GM04504 (cell line): ENCODE measurements at regions not wholly inside any gene's neighbourhood (a gene's known extent, or its start where the extent isn't known, plus 50 kb on each side); places are given as distances from the start of the nearest gene placed in this dataset.
A peak's percentile ranks its signal among the peaks of the same experiment; 100 is the strongest.

Source experiments
- DNase-seq: peaks from one replicate; pipeline ENCODE4 v3.0.0-alpha.2; 2012; ENCODE audit warnings: low read depth

DNA sequence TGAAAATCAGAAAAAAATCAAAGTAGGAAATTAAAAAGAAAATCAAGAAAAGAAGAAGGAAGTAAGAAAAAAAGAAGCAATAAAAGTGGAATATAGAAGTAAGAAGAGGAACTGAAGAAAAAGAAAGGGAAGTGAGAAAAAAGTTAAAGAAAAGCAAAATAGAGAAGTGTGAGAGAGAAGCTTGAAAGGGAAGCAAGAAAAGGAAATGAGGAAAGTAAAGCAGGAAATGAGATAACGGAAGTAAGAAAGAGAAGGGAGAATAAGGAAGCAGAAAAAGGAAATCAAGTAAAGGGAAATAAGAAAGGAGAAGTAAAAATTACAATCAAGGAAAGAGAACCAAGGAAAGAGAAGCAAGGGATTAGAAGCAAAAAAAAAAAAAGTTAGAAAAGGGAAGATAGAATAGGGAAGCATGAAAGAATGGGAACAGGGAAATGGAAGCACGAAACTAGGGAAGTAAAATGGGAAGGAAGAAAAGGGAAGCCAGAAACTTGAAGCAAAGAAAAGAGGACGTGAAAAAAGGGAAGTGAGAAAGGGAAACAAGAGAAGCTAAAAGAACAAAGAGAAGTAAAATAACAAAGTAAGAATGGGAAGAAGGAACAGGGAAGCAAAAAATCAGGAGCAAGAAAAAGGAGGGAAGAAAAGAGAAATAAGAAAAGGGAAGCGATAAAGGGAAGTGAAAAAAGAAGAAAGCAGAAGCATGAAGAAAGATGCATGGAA is 243.3 kb upstream of the NCKAP5 start:
- no peak for DNase-seq

DNA sequence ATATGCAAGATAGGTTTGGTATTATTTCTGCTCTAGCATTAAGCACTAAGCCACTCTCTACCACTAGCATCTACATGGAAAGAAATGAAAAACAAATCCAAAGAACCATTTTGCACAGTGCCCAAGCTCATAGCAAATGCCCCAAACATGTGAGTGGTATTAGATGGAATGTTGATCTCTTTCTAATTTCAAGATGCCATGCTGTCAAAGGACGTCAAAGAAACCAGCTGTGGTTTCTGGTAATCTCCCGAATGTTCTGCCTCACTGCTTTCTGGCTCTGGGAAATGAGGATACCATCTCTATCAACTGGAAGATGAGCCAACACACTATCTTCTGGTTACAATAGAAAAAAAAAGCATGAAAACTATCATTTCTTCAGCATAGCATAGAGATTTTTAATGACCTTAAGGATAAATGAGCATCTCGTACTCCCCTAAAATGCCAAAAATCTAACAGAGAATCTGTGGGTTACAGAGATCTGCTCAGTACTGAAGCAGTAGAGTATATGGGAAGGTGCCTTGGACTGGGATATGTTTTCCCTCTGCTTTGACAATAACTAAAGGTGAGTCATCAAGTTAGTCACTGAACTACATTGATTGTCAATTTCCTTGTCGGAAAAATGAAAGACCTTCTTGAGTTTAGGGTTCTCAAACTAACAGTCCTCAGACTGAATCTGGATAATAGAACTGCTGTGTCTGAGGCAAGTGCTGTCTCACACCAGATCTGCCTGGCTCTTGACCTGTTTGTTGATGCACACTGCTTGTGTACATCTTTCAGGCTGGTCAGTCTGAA is 244.8 kb upstream of the NCKAP5 start:
- DNase-seq, result no peak

DNA sequence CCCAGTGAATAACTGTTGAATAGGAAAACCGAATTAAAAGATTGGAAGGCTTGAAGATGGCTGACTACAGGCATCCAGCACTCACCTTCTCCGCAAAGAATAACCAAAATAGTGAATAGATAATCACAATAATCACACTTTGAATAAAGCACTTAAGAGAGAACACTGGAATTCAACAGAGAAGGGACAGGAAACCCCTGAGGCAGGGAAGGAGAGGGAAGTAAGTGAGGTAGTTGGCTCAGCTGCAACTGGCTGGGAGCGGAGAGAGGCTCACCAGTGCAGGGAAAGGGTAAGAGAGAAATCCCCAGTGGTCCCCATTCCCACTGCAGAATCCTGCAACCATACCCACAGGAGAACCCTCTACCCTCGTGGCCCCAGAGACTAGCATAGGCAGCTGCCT is 246.6 kb upstream of the NCKAP5 start:
- no peak for DNase-seq

DNA sequence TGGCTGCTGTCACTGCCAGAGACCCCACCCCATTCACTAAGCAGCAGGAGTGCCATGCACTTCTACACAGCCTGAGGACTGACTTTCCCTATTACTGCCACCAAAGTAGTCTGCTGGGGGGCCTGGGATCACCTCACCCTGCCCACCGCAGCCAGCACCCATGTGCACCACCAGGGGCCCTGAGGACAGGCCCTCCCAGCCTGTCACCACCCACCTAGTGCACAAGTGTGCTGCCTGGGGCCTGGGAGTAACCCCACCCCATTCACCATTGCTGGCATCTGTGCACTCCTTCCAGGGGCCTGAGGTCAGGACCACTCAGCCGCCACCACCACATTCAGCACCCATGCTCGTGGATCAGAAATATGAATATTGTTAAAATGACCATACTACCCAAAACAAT is 247.8 kb upstream of the NCKAP5 start:
- no peak for DNase-seq

DNA sequence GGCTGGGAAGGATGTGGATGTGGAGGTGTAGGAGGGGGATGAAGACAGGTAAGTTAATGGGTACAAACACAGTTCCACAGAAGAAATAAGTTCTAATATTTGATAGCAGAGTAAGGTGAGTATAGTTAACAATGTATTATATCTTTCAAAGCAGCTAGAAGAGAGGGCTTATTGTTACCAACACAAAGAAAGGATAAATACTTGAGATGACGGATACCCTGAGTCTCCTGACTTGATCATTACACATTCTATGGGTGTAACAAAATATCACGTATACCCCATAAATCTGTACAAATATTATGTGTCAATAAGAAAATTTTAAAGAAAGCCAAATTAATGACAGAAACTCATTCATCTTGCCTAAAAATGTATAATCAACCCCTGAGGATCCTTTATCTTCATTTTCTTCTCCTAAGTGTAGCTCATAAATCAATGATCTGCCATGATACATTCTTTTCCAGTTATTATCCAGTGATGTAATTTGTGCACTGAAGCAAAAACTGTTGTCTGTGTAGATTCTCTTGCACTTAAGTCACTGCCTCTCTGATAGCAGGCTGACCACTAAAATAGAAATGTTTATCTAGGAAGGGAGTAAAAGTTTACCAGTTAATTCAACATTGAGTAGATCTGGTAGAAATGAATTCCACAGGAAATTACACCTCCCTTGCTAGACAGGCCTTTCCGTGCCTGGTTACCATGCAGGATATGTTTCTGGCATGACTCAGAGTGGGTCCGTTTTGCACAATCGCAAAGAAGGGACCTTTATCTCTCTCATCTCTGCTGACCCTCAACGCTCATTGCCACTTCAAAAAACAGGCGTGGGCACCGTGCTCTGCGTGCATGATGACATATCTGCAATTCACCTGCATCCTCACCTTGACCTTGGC is 249.7 kb upstream of the NCKAP5 start:
- peak; percentile 87 for DNase-seq

DNA sequence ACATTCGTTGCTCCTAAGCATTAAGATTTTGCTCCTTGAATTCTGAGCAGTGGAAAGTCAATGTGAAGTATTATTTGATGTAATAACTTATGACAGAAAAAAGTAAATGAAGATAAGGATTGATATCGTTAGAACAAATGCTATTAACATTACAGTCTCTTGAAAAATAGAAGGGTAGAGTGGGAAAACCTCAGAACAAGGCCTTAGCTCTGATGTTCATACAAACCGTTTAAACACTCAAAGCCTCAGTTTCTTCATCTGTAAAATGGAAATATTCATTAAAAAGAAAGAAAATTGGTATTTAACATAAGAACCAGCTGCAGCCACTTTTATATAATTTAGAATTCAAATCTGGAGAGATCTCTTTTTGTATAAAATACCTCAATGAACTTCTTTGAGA is 250.4 kb upstream of the NCKAP5 start:
- DNase-seq, result no peak

DNA sequence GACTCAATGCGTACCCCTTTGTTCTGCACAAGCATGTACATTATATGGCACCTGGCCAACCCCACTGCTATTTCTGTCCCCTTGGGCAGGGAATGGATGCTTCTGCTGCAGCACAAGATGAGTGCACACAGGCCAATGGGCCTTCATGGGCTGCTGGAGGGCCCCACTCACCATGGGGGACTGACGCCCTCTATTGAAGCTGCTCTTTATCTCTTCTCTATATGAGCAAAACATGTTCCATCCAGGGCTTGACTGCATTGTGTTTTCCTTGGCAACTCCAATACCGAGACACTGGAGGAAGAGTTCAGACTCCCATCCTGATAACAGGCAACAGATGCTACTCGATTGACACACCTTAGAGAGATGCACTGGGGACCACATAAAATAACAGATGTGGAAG is 251.6 kb upstream of the NCKAP5 start:
- no peak for DNase-seq

DNA sequence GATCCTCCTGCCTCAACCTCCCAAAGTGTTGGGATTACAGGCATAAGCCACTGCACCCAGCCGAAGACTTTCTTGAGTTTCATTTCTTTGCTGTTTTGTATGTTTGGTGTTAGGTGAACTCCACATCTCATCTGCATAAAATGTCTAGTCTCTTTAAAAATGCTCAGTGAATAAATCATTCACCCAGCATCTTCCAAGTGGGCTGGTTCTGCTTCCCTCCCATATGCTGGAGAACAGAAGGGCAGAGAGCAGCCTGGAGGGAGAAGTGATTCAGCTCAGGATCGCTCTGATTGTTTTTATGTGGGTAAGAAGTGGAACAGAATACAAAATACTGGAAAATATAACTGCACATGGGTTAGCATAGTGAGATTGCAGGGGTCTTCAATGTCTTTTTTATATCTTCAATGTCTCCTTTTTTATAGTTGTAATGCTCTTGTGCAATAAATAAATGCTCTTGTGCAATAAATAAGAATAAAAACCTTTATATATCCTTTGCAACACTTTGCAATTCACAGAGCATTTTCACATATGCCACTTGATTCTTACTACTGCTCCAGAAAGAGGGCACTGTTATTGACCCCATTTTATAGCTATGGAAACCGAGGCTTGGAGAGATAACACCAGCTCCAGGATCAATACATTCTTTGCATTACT is 253.0 kb upstream of the NCKAP5 start:
- DNase-seq, result no peak

DNA sequence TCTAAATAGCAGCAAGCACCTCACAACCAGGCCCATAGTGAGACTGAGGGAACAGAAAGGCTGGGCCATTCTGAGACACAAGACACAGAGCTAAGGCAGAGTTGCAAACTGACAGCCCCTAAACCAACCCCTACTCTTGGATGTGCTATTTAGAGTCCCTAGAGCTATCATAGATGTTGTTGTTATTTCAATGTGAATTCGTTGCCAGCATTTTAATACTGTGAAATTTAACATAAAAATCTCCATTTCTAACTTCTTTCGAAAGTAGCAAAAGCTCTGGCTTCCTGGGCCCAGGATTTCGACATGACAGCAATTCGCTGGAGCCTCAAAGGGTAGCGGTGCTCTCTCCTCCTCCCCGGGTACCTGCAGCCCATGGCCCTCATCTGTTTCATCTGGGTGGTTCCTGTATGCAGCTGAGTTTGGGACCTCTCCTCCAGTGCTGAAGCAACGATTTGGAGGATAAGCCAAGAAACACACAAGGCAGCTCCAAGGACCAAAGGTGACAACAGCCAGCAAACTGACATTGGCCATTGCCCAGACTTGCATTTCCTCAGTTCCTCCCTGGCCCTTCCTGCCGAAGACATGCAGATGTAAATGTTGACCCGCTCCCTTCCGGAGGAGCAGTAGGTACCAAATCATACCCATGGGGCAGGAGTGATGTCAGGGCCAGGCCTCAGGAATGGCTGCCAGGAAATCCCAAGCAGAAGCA is 254.4 kb upstream of the NCKAP5 start:
- no peak for DNase-seq

DNA sequence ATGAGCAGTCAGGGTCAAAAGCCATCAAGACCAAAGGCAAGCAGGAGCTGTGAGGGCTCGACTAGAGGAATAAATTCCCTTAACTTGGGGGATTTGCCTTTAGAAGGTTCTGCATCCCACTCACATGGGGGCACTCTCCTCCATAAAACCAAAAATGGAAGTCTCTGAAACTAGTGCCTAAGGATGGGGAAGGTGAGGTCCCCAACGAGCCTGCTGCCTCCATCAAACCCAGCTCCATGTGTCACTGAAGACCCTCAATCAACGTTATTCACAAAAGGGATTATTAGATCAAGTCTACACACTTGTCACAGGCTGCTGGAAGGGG is 254.9 kb upstream of the NCKAP5 start:
- DNase-seq, result no peak

DNA sequence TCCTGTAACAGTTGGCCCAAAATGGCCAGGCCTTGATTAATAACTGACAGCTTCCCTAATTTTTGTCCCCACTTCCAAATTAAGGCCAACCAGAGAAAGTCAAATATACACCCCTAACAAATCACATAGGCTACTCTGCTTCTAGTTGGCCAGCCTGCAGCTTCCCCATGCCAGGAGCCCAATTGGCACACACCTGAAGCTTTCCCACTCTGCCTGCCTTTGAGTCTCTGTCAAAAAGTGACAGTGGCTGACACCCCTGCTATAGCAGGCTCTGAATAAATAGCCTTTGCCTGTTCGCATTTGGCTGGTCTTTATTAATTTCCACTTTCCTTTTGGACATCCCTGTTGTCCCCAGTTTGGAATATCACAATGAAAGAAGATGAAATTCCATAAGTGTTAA is 256.6 kb upstream of the NCKAP5 start:
- DNase-seq, result no peak

DNA sequence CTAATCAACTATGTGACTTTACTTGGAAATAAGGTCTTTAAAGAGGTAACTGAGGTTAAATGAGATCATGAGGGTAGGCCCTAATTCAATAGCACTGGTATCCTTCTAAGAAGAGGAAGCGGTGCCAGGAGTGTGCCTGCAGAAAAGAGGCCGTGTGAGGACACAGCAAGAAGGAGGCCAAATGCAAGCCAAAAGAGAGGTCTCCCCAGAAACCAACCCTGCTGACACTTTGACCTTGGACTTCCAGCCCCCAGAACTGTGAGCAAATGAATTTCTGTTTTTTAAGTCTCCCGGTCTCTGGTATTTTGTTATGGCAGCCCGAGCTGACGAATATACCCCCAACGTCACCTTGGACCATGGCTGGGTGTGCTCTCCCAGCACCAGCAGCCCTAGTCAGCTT is 257.5 kb upstream of the NCKAP5 start:
- DNase-seq, result no peak

DNA sequence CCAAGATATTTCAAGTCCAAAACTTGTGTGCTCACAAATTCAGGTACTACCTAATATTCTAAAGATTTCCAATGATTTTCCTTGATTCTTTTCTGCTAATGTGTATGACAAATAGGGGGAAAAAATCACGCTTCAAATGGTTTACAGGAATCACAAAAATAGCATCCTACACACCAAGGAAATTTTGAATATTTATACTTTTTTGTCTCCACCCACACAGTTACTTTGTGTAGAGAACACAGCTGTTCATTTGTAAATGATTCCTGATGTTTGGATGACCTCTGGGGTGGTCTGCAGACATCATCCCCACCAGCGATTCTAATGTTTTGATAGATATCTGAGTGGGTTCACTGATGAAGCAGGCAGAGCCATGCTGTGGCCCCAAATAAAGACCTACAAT is 260.6 kb upstream of the NCKAP5 start:
- DNase-seq, result no peak

DNA sequence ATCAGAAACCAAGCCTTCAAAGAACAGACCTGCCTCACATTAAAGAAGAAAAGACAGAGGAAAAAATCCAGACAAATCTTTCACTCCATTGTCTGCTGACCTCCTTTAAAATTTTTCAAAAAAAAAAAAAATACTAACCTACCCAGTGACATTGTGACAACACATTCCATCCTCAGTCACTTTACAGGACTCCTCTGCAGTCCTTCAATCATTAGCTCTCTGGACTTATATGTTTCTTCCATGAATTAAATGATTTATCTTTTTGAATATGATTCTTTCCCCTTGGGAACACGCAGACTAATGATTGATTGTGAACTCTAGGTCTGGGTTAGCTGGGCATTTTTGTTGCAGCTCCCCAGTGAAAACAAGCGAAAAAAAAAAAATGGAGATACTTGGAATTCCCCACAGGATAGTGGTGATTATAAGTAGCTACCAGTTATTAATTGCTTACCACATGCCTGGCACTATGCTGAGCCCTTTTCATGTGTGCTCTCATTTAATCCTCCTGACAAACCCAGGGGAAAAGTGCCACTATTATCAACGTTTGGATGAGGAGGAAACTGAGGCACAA is 261.3 kb upstream of the NCKAP5 start:
- no peak for DNase-seq

DNA sequence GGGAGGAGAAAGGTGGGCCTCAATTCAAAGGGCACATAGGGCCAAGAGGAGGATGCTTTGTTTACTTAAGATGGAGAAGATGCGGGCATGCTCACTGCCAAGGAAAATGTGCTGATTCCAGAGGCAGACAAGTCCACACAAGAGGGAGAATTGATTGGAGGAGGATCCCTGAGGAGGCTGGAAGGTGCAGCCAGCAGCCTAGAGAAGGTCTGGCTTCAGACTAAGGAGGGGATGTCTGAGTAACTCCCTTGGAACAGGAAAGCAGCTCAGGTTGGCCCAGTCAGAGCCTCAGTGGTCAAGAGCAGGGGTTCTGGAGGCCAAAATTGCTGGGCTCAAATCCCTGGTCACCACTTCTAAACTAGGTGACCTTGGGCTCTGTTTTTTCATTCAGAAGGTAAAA is 265.5 kb upstream of the NCKAP5 start:
- DNase-seq, result no peak

DNA sequence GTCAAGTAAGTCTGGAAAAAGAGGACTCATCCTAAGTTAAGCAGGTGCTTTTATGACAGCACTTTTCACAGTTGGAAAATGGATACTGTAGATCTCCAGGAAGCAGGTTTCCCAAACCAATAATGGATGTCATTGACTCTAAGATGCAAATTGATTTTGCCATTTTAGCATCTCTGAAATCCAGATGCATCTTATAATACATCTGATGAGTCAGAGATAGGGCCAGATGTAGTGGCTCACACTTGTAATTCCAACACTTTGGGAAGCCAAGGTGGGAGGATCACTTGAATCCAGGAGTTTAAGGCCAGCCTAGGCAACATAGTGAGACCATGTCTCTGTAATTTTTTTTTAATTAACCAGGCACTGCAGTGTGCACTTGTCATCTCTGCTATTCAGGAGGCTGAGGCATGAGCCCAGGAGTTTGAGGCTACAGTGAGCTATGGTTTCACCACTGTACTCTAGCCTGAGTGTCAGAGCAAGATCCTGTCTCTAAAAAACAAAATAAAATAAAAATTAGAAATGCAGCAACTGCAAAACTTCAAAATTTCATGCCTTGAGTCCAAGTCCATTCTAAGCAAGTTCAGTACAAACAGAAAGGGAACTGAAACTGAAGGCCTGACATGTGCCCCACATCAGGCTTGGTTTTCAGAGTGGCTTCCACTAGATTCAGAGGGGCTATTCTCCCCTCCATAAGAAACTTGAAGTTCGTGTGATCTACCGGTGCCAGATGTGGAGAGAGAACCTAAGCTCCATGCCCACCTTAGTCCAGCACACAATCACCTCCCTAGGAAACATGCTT is 267.8 kb upstream of the NCKAP5 start:
- DNase-seq, result no peak

DNA sequence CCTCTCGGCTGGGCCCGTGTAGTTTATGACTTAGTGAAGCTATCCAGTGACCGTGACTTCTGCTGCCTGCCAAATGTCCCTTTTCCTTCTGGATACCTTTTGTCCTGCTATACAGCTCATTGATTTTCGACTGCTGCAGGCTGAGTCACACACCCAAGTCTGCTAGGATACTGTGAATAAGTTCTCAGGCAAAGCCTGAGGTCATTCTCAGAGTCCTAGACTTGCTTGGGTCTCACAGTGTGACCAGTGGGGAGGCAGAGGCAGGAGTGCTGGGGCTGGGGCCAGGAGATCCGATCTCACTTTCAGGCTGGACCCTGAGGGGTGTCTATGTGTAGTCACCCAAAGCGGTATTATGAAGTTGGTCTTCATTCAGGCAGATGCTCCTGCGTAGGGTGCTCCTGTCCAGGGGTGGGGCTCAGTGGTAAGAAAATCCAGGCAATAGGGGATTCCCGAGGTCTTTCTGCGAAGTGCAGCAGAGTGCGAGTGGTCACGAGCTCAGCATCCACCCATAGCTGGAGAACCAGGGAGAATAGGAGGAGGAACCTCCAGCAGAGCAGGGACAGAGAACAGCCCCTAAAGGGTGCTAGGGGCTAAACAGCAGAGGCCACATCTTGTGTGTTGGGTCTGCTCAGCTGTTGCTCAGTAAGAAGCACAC is 268.6 kb upstream of the NCKAP5 start:
- DNase-seq, result no peak

DNA sequence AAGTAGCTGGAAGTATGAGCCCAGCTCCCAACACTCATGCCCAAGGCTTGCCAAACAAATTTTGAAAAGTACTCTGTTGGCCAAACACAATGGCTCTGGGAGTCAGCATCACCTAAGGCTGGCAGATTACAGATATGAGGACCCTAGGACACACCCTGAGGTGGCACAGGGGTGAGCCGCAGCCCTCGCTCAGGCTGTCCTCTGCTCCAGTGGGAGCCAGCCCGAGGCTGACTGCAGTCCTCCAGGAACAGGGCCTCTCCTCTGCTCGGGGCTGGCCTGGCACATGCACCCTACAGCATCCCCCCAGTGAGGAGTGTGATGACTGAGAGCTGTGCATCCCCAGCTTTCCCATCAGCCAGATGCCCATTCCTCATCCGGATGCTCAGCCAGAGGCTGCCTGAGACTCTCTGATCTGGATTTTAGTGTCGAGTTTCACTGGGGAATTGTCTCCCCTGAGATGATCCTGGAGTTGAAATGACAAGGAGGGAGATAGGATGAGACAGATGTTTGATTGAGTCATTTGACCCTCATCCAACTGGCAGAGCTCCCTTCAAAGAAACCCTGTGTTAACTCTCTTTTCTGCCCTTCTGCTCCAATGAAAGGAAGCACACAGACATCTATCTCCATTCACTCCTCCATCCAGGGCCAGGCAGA is 269.3 kb upstream of the NCKAP5 start:
- peak; percentile 54 for DNase-seq

DNA sequence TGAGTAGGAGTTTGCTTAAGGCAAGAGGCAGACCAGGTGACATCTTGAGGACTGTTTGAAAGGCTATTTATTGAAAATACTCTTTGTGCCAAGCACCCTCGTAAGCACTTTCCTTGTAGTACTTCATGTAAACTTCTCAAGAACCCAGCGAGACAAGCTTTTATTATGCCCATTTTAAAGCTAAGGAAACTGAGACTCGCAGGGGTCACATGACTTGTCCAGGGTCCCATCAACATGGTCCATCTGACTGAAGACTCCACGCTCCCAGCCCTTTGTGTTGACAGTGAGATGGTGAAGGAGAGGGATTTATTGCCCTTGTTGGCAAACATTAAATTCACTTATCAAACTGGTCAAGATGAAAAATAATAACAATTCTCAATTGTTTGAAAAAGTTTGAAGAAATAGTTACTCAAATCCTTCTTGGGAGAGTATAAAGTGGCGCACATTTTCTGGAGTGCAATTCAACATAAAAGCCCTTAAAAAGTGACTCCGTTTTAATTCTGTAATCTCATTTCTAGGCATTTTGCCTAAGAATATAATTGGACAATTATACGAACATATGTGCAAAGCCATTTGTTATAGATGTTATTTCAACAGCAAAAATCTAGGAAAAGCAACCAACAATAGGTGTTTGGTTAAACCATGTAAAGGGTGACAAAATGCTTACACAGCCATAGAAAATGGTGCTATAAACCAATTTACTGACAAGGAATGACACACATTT is 270.5 kb upstream of the NCKAP5 start:
- no peak for DNase-seq
